Esophagus muscularis mucosa (tissue), 4 donors: ENCODE measurements at regions not wholly inside any gene's neighbourhood (a gene's known extent, or its start where the extent isn't known, plus 50 kb on each side); places are given as distances from the start of the nearest gene placed in this dataset.

Experiments
- DNase-seq: peaks from one replicate; pipeline ENCODE4 v3.0.0-alpha.2; 2017; ENCODE audit errors: extremely low spot score
- H3K27ac ChIP-seq, 4 donors: fragments of 200-600 bp; sonication (generic); replicated peaks in 1 of 4; 1 replicate in 3 of 4; 2 replicates in 1 of 4; pipeline ENCODE4 v1.5.1; 2016 to 2019; ENCODE audit warnings: mild to moderate bottlenecking in 1 of 4
- H3K27me3 ChIP-seq, 4 donors: fragments of 200-600 bp; sonication (generic); one replicate each; pipeline versions ENCODE4 v1.5.1 to v1.6.0; 2016 to 2019
- H3K36me3 ChIP-seq, 4 donors: fragments of 200-600 bp; sonication (generic); one replicate each; pipeline ENCODE4 v1.5.1; 2016 to 2019
- H3K4me1 ChIP-seq, 4 donors: fragments of 200-600 bp; sonication (generic); one replicate each; pipeline ENCODE4 v1.5.1; 2016 to 2019
- H3K4me3 ChIP-seq, 4 donors: fragments of 200-600 bp; sonication (generic); 1 replicate in 2 of 4; 2 replicates in 2 of 4; pipeline ENCODE4 v1.5.1; 2016 to 2019; ENCODE audit warnings: mild to moderate bottlenecking in 4 of 4, moderate library complexity in 1 of 4
- H3K9me3 ChIP-seq, 4 donors: fragments of 200-600 bp; sonication (generic); 1 replicate in 3 of 4; 2 replicates in 1 of 4; pipeline ENCODE4 v1.5.1; 2016 to 2019
- CTCF ChIP-seq, 3 experiments: fragments of 200-600 bp in 2 of 3; fragments of 450-650 bp in 1 of 3; sonication (generic) in 2 of 3; IDR thresholded peaks; one replicate each; pipeline ENCODE4 v1.5.1; 2017 to 2019; ENCODE audit warnings: antibody characterized with exemption in 3 of 3, mild to moderate bottlenecking in 2 of 3, moderate library complexity in 1 of 3
- EP300 ChIP-seq: sonication (generic); formaldehyde crosslinking; IDR thresholded peaks from one replicate; pipeline ENCODE4 v1.6.1; 2017; ENCODE audit warnings: antibody characterized with exemption
- POLR2A ChIP-seq: fragments of 450-650 bp; IDR thresholded peaks from one replicate; pipeline ENCODE4 v1.6.1; 2017; ENCODE audit warnings: antibody characterized with exemption, moderate library complexity, mild to moderate bottlenecking, low read depth
- POLR2AphosphoS5 ChIP-seq, 2 donors: sonication (generic); formaldehyde crosslinking; IDR thresholded peaks; one replicate each; pipeline ENCODE4 v1.6.1; 2017; ENCODE audit warnings: antibody characterized with exemption in 2 of 2
- WGBS: methylation state at CpG from one replicate; pipeline ENCODE4 v1.1.5; 2018; 5-methylcytosine and 5-hydroxymethylcytosine counted together
- intact Hi-C: fragments of 100-400 bp; cut with DNase I; formaldehyde crosslinking; loops from one replicate; pipeline ENCODE4 v1.15.1; 2023

GRCh38 chr20:60901831-60902230 is 350.2 kb upstream of the CDH4 start:
- H3K4me1 ChIP-seq = no peaks in the 10 kb centered on the region
- intact Hi-C loops = no loop called here
- TF ChIP-seq POLR2A (no peak), CTCF (IDR thresholded peaks at IDR 0.05) (no peak)
- peaks cover 0 to 4% (median 0%) of the 10 kb centered on the region in 4 donors for H3K27me3 ChIP-seq
- H3K4me3 ChIP-seq = no peak overlapping the region
- no peak overlapping the region for H3K27ac ChIP-seq
- H3K36me3 ChIP-seq = no peaks in the 10 kb centered on the region
- H3K9me3 ChIP-seq = peaks cover 0 to 15% (median 6%) of the 10 kb centered on the region in 4 donors
- no peak for DNase-seq
- WGBS = 93% methylated on average over 1 of the region's 1 CpG

GRCh38 chr20:60903325-60903971 is 348.6 kb upstream of the CDH4 start:
- Histone ChIP-seq H3K4me1 (no peaks in the 10 kb centered on the region), H3K27me3 (peaks cover 0 to 4% (median 0%) of the 10 kb centered on the region in 4 donors), H3K4me3 (no peak overlapping the region), H3K27ac (no peak overlapping the region), H3K9me3 (peaks cover 0 to 15% (median 6%) of the 10 kb centered on the region in 4 donors), H3K36me3 (no peaks in the 10 kb centered on the region)
- WGBS = 69% methylated on average over 13 of the region's 13 CpGs
- intact Hi-C loops = no loop called here
- no peak for TF ChIP-seq CTCF (IDR thresholded peaks at IDR 0.05)
- TF ChIP-seq POLR2AphosphoS5 (IDR thresholded peaks at IDR 0.05) = no peak
- no peak for TF ChIP-seq EP300
- no peak for TF ChIP-seq POLR2A
- DNase-seq = peak; percentile 74

GRCh38 chr20:60904730-60905129 is 347.3 kb upstream of the CDH4 start:
- Histone ChIP-seq H3K9me3 (peaks cover 0 to 15% (median 6%) of the 10 kb centered on the region in 4 donors), H3K4me1 (no peaks in the 10 kb centered on the region), H3K4me3 (no peak overlapping the region), H3K36me3 (no peaks in the 10 kb centered on the region), H3K27me3 (peaks cover 0 to 4% (median 0%) of the 10 kb centered on the region in 4 donors), H3K27ac (no peak overlapping the region)
- DNase-seq = no peak
- intact Hi-C loops = no loop called here
- TF ChIP-seq POLR2AphosphoS5 (IDR thresholded peaks at IDR 0.05) (no peak), EP300 (no peak), CTCF (IDR thresholded peaks at IDR 0.05) (no peak), POLR2A (no peak)

GRCh38 chr20:60905919-60906318 is 346.1 kb upstream of the CDH4 start:
- H3K36me3 ChIP-seq = no peaks in the 10 kb centered on the region
- no peaks in the 10 kb centered on the region for H3K4me1 ChIP-seq
- no peak for DNase-seq
- H3K4me3 ChIP-seq = no peak overlapping the region
- H3K9me3 ChIP-seq = peaks cover 0 to 15% (median 6%) of the 10 kb centered on the region in 4 donors
- TF ChIP-seq POLR2AphosphoS5 (IDR thresholded peaks at IDR 0.05) = no peak
- TF ChIP-seq EP300 = no peak
- TF ChIP-seq POLR2A = no peak
- TF ChIP-seq CTCF (IDR thresholded peaks at IDR 0.05) = no peak
- 88% methylated on average over 2 of the region's 2 CpGs for WGBS
- H3K27me3 ChIP-seq = peaks cover 0 to 4% (median 0%) of the 10 kb centered on the region in 4 donors
- H3K27ac ChIP-seq = no peak overlapping the region
- intact Hi-C loops = no loop called here

GRCh38 chr20:60906555-60906954 is 345.5 kb upstream of the CDH4 start:
- Histone ChIP-seq H3K27me3 (peaks cover 0 to 4% (median 0%) of the 10 kb centered on the region in 4 donors), H3K9me3 (peaks cover 0 to 12% (median 4%) of the 10 kb centered on the region in 4 donors), H3K27ac (no peak overlapping the region), H3K36me3 (no peaks in the 10 kb centered on the region), H3K4me3 (no peak overlapping the region), H3K4me1 (no peaks in the 10 kb centered on the region)
- DNase-seq = no peak
- no peak for TF ChIP-seq EP300
- no peak for TF ChIP-seq POLR2A
- TF ChIP-seq CTCF (IDR thresholded peaks at IDR 0.05) = no peak
- no peak for TF ChIP-seq POLR2AphosphoS5 (IDR thresholded peaks at IDR 0.05)
- intact Hi-C loops = no loop called here
- WGBS = 96% methylated on average over 4 of the region's 4 CpGs
